MV-4-11 (cell line): ENCODE measurements at regions not wholly inside any gene's neighbourhood (a gene's known extent, or its start where the extent isn't known, plus 50 kb on each side); places are given as distances from the start of the nearest gene placed in this dataset.
A peak's percentile ranks its signal among the peaks of the same experiment; 100 is the strongest.

Experiments
- DNase-seq: peaks from one replicate; lab custom pipeline; 2025; lab: John Stamatoyannopoulos, UW

DNA sequence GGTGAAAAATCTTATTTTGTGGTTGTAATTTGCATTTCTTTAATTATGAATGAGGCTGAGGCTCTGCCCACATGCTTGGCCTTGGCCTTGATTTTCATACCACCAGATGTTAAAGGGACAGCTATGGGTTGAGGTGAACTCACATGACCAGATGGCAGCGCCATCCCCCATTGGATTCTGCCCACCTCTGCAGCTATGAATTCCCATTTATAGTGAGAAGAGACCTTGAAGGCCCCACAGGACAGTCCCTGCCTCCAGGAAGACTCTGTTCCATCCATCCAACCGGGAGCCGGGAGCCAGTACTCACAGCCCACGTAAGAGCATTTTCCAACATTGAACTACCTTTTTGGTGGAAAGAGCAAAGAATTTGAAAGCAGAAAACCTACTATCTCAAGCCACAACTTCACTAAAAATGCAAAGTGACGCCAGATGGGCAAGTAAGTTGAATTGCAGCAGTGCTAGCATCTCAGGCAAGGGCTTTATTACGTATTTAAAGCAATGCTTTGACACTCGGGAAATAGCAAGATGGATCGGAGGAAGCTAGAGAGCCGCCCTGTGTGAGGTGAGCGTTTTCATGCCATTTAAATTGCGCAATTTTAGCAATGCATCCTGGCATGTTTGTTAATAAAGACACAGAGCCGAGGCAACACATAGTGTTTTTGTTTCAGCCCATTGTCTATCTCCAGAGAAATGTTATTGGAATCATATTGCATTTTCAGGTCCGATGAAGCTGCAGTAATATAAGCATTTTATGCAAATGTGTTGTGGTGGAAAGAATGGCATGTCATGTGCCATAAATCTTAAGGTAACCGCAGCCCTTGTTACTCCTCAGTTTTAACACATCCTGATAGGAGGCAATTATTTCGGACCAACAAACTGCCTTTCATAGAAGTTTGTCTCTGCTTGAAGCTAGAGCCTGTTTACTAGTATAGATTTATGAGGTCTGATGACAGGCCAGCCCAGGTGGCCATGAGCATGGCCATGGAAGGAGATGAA, 273.4 kb upstream of the TNRC6C start:
- DNase-seq = peak; percentile 26

DNA sequence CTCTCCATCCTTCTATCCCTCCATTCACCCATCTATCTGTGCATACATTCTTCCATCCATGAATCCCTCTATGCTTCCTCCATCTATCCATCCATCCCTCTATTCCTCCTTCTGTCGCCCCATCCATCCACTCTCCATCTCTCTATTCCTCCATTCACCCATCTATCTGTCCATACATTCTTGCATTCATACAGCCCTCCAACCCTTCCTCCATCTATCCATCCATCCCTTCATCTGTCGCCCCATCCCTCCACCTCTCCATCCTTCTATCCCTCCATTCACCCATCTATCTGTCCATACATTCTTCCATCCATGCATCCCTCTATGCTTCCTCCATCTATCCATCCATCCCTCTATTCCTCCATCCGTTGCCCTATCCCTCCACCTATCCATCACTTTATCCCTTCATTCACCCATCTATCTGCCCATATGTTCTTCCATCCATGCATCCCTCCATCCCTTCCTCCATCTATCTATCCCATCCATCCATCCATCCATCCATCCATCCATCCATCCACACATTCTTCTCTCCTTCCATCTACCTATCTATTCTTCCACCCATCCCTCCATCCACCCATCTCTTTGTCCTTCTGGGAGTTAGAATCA, 272.5 kb upstream of the TNRC6C start:
- DNase-seq = no peak

DNA sequence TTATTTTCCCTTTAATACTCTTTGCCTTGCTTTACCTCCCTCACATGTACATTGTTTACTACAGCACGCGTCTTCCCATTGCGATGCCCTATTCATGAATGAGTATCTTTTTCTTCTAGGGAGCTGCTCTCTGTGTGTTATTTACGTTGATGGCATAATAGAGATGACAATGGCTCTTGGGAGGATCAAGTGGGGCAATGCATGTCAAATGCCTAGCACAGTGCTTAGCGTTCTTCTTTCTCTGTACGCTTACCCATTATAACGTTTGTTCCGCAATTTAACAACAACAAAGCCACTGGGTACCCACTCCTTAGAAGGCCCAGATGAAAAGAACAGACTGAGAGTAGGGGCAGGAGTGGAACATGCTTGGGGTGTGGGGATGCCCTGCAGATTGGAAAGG, 271.6 kb upstream of the TNRC6C start:
- no peak for DNase-seq

DNA sequence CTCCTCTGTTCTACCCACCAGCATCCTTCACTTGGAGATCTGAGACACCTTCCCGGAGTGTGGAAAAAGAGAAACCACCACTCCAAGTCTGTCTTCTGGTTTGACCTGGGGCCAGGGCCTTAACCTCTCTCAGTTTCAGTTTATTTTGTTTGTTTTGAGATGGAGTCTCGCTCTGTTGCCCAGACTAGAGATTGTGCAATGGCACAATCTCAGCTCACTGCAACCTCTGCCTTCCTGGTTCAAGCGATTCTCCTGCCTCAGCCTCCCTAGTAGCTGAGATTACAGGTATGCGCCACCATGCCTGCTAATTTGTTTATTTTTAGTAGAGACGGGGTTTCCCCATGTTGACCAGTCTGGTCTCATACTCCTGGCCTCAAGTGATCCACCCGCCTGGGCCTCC, 271.1 kb upstream of the TNRC6C start:
- DNase-seq = no peak

DNA sequence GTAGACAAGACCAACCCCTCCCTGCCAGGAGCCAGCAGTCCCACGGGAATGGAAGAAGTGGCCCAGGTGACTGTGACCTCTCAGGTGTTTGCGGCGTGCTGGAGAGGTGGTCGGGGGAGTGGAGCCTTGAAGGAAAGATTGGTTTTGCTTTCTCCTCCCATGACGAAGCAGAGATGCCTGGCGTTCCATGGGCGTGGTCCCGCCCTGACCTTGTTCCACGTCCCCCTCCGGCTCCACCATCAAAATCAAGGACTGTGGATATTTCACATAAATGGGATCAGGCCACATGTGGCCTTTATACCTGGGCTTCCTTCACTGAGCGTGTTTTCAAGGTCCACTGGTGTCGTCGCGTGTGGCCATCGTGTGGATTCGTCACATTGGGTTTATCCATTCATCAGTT, 270.6 kb upstream of the TNRC6C start:
- DNase-seq = no peak

DNA sequence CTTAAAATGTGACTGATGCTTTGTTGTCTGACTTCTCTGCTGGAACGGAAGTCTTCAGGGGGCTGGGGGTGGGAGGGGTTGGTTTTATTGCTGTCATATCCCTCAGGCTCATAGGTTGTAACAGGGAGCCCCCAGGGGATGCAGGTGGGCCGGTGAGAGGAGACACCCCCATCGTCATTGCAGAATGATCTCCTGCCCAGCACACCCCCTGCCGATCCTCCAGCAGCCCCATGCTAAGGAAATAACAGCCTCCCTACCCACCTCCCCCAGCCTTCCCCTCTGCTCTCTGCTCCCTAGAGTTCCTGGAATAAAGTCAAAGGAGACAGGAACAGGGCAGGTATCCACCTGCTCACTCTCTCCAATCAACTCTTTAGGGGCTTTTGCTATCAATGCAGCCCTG, 270.1 kb upstream of the TNRC6C start:
- DNase-seq = no peak

DNA sequence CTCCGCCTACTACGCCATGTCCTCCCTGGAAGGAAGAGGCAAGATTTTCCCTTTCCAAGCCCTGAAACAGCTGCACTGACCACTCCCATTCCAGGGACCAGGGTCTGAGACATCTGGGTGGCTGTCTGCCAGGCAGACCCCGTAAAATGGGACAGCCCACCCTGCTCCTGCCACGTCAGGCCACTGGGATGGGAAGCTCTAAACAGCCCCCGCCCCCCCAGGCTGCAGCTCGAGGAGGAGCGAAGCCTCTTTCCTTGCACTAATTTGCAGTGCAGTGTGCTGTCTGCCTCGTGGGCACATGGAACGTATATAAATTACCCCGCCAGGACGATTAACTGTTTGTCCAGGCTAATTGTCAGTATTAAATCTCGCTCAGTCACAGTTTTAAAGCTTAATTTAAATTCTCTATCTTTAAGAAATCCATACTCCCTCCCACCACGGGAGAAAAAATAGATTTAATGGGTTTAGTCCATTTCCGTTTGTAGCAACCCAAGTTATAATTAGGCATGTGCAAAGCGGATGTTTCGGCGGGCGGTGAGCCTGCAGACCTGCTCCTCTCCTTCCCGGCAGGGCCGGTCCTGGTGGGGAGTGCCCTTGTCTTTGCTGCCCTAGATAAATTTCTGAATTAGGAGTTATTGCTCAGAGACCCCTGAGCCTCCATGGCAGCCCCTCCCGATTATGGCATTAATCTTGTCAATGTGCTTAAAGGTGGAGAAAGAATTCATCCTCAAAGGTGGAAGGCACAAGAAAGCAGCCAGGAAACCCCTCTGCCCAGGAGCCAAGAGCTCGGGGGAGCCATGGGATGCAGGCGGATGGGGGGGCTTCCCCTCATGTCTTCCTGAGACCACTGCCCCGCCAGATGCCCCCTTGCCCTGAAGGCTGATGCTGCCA, 268.0 kb upstream of the TNRC6C start:
- peak; percentile 79 for DNase-seq

DNA sequence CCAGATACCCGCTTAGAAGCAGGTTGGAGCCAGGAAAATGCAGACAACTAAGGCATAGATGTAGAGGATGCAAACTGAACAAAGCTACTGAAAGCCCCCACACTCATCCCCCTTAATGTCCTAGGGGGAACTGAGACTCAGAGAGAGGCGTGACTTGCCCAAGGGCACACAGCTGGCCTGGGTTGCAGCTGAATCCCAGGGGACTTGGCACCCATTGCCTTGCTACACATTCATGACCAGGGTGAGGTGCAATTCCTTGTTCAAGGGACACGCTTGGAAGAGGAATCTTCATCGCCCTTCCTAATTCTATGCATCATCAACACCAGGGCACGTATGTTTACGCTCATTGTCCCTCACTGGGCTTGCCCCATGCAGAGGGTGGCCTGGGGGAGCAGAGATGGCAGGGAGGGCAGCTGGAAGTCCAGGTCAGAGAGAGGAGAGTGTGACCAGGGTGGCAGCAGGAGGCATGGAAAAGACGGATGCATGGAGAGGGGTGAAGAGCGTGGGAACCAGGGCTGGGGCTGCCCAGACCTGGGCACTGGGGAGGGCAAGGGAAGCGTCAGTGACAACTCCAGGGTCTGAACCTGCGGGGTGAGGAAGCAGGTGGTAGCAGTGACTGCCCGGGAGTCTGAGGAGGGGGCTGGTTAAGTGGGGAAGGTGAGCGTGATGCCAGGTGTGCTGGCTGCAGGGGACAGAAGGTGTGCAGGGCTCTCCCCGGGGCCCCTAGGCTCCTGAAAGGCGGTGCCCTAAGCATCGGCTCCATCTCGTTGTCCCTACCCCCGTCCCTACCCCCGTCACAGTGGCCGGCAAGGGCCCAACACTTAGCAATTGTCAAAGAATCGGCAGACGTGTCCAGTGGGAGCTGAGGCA, 267.1 kb upstream of the TNRC6C start:
- DNase-seq = peak; percentile 74

DNA sequence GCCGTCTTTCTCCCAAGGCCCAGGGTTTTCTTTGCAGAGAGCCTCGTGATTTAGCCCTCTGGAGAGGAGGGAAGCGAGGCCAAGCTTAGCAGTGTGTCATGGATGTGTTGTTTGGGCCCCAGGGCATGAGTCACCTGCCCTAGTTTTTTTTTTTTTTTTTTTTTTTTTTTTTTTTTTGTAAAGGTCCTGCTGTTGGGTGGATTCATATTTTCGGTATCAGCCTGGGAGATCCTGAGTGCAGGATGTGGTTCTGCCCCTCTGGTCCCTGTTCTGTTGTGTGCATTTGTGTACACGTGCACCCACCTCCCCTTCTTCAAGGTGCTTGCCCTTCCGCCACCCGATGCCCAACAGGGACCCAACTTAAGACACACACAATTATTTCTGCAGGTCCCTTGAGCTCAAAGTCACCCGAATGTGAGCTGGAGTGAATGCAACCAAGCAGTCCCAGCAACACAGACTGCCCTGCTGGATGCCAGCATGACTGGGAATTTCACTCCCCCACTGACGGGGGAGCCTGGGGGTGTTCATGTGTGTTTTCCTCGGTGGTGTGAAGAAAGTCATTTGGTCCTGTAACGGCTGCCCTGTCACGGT, 265.8 kb upstream of the TNRC6C start:
- DNase-seq = peak; percentile 29

DNA sequence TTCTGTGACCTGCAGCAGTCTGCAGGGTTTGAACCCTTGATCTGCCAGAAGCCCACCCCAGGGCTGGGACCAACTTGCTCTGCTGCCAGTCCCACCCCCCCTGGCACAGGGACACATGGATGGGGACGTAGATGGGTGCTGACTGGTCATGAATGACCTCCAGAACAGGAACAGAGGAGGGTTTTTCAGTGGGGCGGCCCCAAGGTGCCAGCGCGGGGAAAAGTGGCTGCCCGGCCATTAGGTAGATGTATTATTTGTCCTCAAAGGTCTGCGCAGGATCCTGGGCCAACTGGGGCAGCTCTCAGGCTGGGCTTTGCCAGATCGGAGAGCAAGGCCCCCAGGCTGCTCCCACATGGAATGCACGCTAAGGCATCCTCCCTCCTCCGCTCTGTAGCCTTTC, 265.2 kb upstream of the TNRC6C start:
- DNase-seq = no peak

DNA sequence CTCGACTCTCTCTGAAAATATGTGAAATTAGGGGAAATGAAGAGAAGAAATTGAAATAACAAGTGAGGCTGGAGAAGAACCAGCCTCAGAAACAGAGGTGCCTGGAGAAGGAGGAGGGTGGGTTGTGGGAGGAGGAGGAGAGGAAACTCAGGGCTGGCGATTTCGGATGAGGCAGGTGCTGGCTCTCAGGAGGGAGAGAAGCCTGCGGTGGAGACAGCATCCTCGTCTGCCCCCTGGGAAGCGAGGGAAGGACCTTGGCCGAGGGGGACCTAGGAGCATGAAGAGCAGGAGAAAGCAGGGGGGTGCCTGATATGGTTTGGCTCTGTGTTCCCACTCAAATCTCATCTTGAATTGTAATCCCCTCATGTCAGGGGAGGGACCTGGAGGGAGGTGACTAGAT, 264.7 kb upstream of the TNRC6C start:
- DNase-seq = no peak

DNA sequence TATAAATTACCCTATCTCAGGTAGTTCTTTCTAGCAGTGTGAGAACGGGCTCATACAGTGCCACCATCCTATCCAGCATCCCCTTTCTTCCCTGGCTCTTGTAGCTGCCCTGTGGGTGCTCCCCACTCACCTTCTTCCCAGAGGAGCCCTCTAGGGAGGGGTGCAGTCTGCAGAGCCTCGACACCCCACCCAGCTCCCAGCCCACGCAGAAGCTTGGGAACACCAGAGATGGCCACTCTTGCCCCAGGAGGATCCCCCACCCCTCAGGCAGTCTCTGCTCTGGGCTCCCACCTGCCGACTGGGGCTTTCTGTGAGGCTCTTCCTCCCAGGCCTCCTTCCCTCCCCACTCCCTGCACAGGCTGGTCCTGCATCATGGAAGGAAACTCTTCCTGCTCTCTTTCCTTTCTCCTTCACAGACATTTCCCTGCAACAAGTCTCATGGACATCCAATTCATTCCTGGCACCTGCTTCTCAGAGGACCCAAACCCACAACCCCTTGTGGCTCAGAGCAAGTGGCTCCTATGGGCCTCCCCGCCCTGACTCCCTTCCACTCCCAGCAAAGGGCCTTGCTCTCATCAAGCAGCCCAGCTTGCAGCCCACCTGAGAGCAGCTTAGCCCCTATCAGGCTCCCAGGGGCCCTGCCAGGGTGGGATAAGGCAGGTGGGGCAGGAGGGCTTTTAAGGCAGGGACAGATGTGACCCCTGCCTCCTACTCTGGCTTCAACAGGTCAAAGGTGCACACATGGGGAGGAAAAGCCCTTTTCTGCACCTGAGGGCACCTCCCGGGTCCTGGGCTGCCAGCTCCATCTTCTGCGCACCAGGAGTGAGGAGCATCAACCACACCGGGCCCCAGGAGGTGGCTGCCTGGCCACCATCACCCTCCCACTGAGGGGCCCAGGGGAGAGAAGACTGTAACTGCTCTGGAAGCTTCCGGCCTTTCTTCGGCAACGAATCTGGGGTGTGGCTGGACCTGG, 263.8 kb upstream of the TNRC6C start:
- no peak for DNase-seq

DNA sequence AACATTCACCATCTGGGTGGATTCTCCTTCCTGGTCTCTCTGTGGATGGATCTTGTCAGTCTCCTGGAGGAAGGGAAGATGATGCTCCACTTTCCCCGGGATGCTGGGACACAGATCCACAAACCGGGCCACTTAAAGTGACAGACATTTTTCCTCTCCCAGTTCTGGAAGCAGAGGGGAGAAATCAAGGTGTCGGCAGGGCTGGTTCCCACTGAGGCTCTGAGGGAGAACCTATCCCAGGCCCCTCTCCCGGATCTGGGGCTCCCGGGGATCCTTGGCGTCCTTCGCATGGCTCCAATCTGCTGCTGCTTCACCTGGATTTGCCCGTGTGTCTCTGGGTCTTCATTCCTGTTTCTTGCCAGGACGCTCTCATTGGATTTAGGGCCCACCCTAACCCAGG, 263.1 kb upstream of the TNRC6C start:
- DNase-seq = no peak

DNA sequence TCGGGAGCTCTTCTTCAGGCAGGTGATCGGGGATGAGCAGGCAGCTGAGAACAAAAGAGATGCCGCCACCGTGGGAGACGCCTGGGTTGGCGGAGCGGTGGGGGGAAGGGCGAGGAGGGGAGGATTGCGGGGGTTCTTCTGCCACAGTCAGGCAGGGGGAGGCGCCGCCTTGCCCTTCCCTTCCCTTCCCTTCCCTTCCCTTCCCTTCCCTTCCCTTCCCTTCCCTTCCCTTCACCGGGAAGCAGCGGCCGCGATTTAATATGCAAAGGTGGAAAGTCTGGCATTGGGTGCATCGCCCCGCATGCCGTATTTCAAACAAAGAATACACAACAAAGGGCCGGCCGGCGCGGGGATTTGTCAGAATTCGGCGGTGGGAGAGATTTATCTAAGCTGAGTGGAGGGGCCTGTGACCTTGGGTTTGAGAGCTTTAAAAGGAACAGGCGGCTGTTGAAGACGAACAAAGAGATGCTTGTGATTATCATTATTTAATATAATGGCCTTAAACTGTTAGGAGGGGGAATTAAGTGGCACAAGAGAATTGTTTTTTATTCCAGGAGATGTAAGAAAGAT, 262.3 kb upstream of the TNRC6C start:
- DNase-seq = no peak

DNA sequence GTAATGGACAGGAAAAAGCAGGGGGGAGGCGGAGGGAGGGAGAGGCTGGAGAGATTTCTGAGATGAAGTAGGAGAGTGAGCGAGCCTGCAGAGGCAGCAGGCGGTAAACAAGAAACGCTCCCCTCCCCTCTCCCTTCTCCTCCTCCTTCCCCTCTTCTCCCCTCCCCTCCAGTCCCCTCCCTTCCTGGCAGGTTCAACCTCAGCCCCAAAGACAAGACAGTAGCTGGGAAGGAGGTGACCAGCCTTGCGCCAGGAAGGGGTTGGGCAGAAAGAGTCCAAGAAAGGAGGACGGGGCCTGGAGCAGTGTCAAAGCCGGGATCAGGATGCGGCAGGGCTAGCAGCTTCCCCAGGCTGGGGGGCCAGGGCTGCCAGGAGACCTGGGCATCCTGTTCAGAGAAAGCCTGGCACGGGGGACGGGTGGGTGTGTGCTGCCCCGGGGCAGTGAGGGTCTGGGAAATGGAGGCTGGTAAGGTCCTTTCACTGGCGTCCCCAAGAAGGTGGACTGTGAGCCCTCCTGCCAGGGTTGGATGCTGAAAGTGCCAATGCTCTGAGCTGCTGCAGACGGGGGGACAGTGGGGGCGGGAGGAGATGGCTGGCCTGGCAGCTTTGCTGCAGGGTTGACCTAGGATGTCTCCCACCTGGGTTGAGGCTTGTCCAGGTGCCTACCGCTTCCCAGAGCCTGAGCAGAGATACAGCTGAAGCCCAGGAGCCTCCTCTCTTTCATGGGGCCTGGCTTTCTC, 261.6 kb upstream of the TNRC6C start:
- no peak for DNase-seq

DNA sequence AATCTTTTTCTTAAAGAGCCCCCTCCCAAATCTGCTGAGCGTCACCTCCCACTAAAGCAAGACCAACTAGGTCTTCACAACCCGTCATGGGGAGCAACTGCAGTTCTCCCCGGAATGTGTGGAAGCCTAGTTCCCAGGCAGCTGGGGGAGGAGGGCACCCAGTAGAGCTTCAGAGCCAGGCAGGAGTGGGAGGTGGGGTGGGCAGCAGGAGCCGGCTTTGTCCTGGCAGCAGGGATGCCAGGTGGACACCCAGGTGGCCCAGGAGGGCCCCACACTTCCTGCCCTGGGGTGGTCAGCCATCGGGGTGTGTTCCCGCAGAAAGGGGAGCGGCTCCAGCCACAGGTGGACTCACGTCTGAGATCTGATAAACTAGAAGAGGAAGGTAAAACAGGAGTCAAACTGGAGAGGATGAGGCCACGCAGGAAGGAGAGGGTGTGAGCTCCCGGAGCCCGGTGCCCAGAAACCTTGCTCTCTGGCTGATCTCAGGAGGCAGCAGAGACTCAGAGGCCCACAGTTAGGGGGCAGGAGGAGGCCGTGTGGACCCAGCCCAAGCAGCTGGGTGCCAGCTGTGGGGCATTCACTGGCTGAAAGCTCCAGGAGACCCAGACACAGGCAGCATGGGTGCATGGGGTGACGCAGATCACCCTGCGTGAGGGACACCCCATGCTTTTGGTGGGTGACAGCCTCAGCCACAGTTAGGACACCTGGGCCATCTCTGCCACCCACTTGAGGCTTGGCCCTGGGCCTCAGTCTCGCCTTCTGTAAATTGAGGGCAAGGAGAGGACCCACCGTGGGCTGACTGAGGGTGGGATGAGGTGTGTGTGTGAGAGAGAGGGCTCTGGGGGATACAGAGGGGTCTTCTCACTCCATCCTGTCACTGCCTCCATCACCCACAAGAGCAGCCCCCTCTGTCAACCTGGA, 260.8 kb upstream of the TNRC6C start:
- DNase-seq = no peak

DNA sequence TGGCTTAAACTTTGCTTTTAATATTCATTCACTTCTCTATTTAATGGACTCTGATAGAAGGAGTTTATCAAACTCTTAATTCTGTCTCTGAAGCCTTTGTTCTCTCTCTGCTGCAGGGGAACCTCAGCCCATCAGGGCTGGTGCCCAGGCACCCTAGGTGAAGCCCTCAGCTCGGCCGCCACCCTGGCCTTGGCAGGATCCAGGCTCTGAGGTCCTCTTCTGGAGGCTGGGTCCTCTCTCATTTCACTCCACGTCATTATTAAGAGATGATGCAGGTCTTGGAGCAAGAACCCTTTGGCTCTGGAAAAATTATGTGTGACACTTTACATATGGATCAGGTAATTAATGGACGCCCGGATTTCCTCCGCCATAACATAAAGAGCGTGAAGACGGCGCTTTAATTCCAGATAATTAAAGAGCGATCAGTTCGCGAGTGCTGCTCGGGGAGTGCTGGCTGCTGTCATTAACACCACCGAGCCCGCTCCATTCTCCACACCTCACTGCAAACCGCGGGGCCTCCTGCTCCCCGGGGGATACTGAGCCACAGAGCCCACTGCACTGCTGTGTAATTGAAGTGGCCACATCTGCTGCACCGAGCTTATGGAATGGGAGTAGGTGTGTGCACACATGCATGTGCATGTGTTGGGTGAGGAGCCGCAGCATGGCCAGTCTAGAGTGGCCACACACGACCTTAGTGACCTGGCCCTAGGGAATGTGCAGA, 259.4 kb upstream of the TNRC6C start:
- no peak for DNase-seq
